ENCODE measurements at regions not wholly inside any gene's neighbourhood (a gene's known extent, or its start where the extent isn't known, plus 50 kb on each side); places are given as distances from the start of the nearest gene placed in this dataset.

- ATAC-seq (no peak), DNase-seq (no peak)
- Histone ChIP-seq H3K4me3 (no peak overlapping the region), H3K4me1 (no peaks in the 10 kb centered on the region), H3K9me3 (no peaks in the 10 kb centered on the region), H3K27me3 (ENCODE audit: low read depth) (no peaks in the 10 kb centered on the region), H3K36me3 (no peaks in the 10 kb centered on the region), H3K27ac (no peak overlapping the region)
- intact Hi-C loops (cut with DNase I): no loop called here
- TF ChIP-seq, protein P1, sequence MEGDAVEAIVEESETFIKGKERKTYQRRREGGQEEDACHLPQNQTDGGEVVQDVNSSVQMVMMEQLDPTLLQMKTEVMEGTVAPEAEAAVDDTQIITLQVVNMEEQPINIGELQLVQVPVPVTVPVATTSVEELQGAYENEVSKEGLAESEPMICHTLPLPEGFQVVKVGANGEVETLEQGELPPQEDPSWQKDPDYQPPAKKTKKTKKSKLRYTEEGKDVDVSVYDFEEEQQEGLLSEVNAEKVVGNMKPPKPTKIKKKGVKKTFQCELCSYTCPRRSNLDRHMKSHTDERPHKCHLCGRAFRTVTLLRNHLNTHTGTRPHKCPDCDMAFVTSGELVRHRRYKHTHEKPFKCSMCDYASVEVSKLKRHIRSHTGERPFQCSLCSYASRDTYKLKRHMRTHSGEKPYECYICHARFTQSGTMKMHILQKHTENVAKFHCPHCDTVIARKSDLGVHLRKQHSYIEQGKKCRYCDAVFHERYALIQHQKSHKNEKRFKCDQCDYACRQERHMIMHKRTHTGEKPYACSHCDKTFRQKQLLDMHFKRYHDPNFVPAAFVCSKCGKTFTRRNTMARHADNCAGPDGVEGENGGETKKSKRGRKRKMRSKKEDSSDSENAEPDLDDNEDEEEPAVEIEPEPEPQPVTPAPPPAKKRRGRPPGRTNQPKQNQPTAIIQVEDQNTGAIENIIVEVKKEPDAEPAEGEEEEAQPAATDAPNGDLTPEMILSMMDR (IDR thresholded peaks at IDR 0.05): no peak
Observed at GRCh38 chr5:94010814-94011213, 269.4 kb upstream of the POU5F2 start.

- no peak overlapping the region for H3K27ac ChIP-seq
- no peaks in the 10 kb centered on the region for H3K4me1 ChIP-seq
- no peaks in the 10 kb centered on the region for H3K9me3 ChIP-seq
- ATAC-seq: no peak
- H3K4me3 ChIP-seq: no peak overlapping the region
- TF ChIP-seq, protein P1 (IDR thresholded peaks at IDR 0.05): no peak
- intact Hi-C loops (cut with DNase I): no loop called here
- no peaks in the 10 kb centered on the region for H3K27me3 ChIP-seq (ENCODE audit: low read depth)
- DNase-seq: no peak
- no peaks in the 10 kb centered on the region for H3K36me3 ChIP-seq
Observed at GRCh38 chr5:94009161-94009560, 267.8 kb upstream of the POU5F2 start.

DNA sequence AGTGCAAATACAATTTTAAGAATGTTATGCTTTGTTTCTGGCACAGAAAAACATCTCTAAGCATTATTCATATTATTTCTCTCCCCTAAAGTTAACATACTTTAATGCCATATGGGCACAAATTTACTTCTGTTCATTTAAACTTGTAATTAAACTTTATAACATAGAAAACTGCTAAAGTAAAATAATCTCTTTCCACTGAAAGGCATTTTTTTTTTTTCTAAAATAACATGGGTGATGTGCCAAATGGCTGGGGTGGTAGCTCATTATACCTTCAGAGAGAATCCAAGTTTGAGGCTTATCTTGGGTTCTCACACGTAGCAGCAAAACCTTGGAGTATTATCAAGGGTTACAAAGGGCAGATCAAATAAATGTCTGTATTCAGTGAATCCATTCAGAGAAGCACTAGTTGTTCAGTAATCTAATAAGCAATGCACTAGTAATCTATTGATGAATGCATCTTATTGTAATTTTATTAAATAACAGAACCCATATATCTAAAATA, 257.6 kb upstream of the POU5F2 start:
- H3K27ac ChIP-seq: no peak overlapping the region
- intact Hi-C loops (cut with DNase I): no loop called here
- TF ChIP-seq, protein P1 (IDR thresholded peaks at IDR 0.05): no peak

GRCh38 chr5:93997562-93997961, 256.2 kb upstream of the POU5F2 start:
- ATAC-seq (no peak), DNase-seq (no peak)
- intact Hi-C loops (cut with DNase I): no loop called here
- no peaks in the 10 kb centered on the region for H3K4me1 ChIP-seq
- no peaks in the 10 kb centered on the region for H3K36me3 ChIP-seq
- TF ChIP-seq, protein P1 (IDR thresholded peaks at IDR 0.05): no peak
- H3K9me3 ChIP-seq: peaks cover 10% of the 10 kb centered on the region
- no peak overlapping the region for H3K27ac ChIP-seq
- no peak overlapping the region for H3K4me3 ChIP-seq
- H3K27me3 ChIP-seq (ENCODE audit: low read depth): no peaks in the 10 kb centered on the region

More for the DNA sequence above, 257.6 kb upstream of the POU5F2 start:
- H3K4me3 ChIP-seq: no peak overlapping the region
- no peaks in the 10 kb centered on the region for H3K36me3 ChIP-seq
- H3K9me3 ChIP-seq: peaks cover 10% of the 10 kb centered on the region
- no peaks in the 10 kb centered on the region for H3K4me1 ChIP-seq
- ATAC-seq: no peak
- no peak for DNase-seq
- H3K27me3 ChIP-seq (ENCODE audit: low read depth): no peaks in the 10 kb centered on the region

GRCh38 chr5:93995126-93995621, 253.8 kb upstream of the POU5F2 start:
- Histone ChIP-seq H3K27ac (no peak overlapping the region), H3K4me1 (no peaks in the 10 kb centered on the region), H3K36me3 (no peaks in the 10 kb centered on the region), H3K4me3 (no peak overlapping the region), H3K9me3 (no peaks in the 10 kb centered on the region), H3K27me3 (ENCODE audit: low read depth) (no peaks in the 10 kb centered on the region)
- DNase-seq (no peak), ATAC-seq (no peak)
- TF ChIP-seq, protein P1 (IDR thresholded peaks at IDR 0.05): no peak
- intact Hi-C loops (cut with DNase I): no loop called here
